SIG-M5 treated with dmso at 0.1 percent for 504 hours (cell line): ENCODE measurements at regions not wholly inside any gene's neighbourhood (a gene's known extent, or its start where the extent isn't known, plus 50 kb on each side); places are given as distances from the start of the nearest gene placed in this dataset.
"Not testable (repeated sequence)": the region's sequence is repeated elsewhere in the genome, so short reads cannot be mapped to it uniquely, and the experiment has no call there.

Experiments
- DNase-seq: peaks from one replicate; lab custom pipeline; 2025; ENCODE audit not compliant: unreplicated experiment; lab: John Stamatoyannopoulos, UW

GRCh38 chr16:17945080-17945601, 391.4 kb downstream of the NPIPA8 start:
- no peak for DNase-seq

GRCh38 chr16:17944345-17944744, 392.2 kb downstream of the NPIPA8 start:
- no peak for DNase-seq

- DNase-seq = no peak
Measured at GRCh38 chr16:17942067-17942466, 394.5 kb downstream of the NPIPA8 start.

GRCh38 chr16:17940584-17941364, 395.8 kb downstream of the NPIPA8 start:
- no peak for DNase-seq

GRCh38 chr16:17939723-17940122, 396.8 kb downstream of the NPIPA8 start:
- DNase-seq = no peak

- no peak for DNase-seq
Measured at GRCh38 chr16:17939122-17939536, 397.4 kb downstream of the NPIPA8 start.

- no peak for DNase-seq
Measured at GRCh38 chr16:17938546-17938945, 398.0 kb downstream of the NPIPA8 start.

GRCh38 chr16:17936766-17937402, 399.7 kb downstream of the NPIPA8 start:
- DNase-seq = no peak

- no peak for DNase-seq
Measured at GRCh38 chr16:17930280-17930679, 406.3 kb downstream of the NPIPA8 start.

- DNase-seq = no peak
Measured at GRCh38 chr16:17926866-17927399, 409.6 kb downstream of the NPIPA8 start.

- DNase-seq = no peak
Measured at GRCh38 chr16:17926461-17926860, 410.1 kb downstream of the NPIPA8 start.

GRCh38 chr16:17925761-17926160, 410.8 kb downstream of the NPIPA8 start:
- DNase-seq = no peak

- DNase-seq = peak; percentile 3
Measured at GRCh38 chr16:17921357-17921978, 415.1 kb downstream of the NPIPA8 start.

- no peak for DNase-seq
Measured at GRCh38 chr16:17917316-17918019, 419.1 kb downstream of the NPIPA8 start.

- DNase-seq = no peak
Measured at GRCh38 chr16:17915791-17916190, 420.7 kb downstream of the NPIPA8 start.

GRCh38 chr16:17914168-17914567, 422.4 kb downstream of the NPIPA8 start:
- DNase-seq = no peak

- DNase-seq = not testable (repeated sequence)
Measured at GRCh38 chr16:17911578-17911977, 425.0 kb downstream of the NPIPA8 start.

- DNase-seq = not testable (repeated sequence)
Measured at GRCh38 chr16:17906626-17907025, 429.9 kb downstream of the NPIPA8 start.

- DNase-seq = no peak
Measured at GRCh38 chr16:17901309-17901708, 430.5 kb upstream of the XYLT1 start.

GRCh38 chr16:17899141-17899540, 428.4 kb upstream of the XYLT1 start:
- no peak for DNase-seq

GRCh38 chr16:17887963-17888362, 417.2 kb upstream of the XYLT1 start:
- DNase-seq = no peak
